Muscle layer of colon (tissue), 2 donors: ENCODE measurements at regions not wholly inside any gene's neighbourhood (a gene's known extent, or its start where the extent isn't known, plus 50 kb on each side); places are given as distances from the start of the nearest gene placed in this dataset.

Experiments used
- H3K27ac ChIP-seq: one replicate; pipeline ENCODE4 v1.7.0; 2013; ENCODE audit warnings: low read depth, mild to moderate bottlenecking, low read length, moderate library complexity
- H3K27me3 ChIP-seq, 2 donors: one replicate each; pipeline ENCODE4 v1.7.0; 2013; ENCODE audit warnings: low read length in 2 of 2, mild to moderate bottlenecking in 2 of 2; ENCODE audit not compliant: insufficient read depth in 2 of 2, control insufficient read depth in 1 of 2
- H3K36me3 ChIP-seq: one replicate; pipeline ENCODE4 v1.7.0; 2013; ENCODE audit warnings: mild to moderate bottlenecking, low read length; ENCODE audit not compliant: insufficient read depth
- H3K4me1 ChIP-seq: one replicate; pipeline ENCODE4 v1.7.0; 2013; ENCODE audit warnings: mild to moderate bottlenecking, low read length; ENCODE audit not compliant: insufficient read depth
- H3K4me3 ChIP-seq, 2 donors: one replicate each; pipeline ENCODE4 v1.7.0; 2013; ENCODE audit warnings: low read length in 2 of 2, low read depth in 1 of 2, mild to moderate bottlenecking in 1 of 2, moderate library complexity in 1 of 2
- H3K9ac ChIP-seq: one replicate; pipeline ENCODE4 v1.7.0; 2013; ENCODE audit warnings: low read length
- H3K9me3 ChIP-seq: one replicate; pipeline ENCODE4 v1.7.0; 2013; ENCODE audit warnings: mild to moderate bottlenecking, low read length
- donor health status: abdominal sarcoma.
- donor health status: Adenocarcinoma of cecum.

DNA sequence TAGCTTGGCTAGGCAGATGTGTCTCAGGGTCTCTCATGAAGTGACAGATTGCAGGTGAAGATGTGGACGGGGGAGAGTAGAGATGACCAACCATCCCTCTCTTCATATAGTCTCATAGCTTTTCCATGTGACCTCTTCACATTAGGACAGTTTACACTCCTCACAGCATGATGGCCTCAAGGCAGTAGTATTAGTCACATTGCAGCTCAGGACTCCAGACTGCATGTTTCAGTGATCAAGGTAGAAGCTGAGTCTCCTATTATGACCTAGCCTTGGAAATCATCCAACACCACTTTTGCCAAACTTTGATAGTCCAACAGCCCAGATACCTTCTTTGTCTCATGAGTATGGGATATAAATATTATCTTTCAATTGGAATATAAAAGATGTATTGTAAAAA is 147.7 kb downstream of the GASK1B start:
- no peaks in the 10 kb centered on the region for H3K36me3 ChIP-seq
- no peak overlapping the region for H3K4me3 ChIP-seq
- no peak overlapping the region for H3K27ac ChIP-seq
- H3K4me1 ChIP-seq: peaks cover 14% of the 10 kb centered on the region
- no peak overlapping the region for H3K9ac ChIP-seq
- H3K27me3 ChIP-seq: no peaks in the 10 kb centered on the region
- no peaks in the 10 kb centered on the region for H3K9me3 ChIP-seq

DNA sequence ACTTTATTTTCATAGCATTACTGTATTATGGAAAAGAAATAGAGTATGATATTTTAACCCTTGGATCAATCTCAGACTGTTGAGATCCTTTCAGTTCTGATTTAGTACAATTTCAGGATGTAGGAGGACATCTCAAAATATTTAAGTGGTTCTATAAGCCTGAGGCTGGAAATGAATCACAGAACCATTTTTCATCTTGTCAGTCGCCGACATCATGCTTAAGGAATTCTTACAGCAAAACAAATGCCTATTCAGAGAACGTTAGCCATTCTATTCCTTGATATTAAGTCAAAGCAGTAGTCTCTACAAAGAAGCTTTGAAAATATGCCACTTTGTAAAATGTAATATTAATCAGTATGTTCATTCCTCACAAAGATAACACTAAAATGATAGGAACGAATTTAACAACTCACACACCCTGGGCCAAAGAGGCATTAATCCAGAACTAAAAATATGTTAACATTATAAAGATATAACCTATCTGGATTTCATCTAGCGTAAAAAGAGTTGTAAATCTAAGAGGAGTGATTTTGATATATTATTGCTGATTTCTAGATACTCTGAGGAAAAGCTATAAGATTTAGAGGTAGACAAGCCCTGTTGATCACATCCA is 152.0 kb downstream of the GASK1B start:
- no peaks in the 10 kb centered on the region for H3K9me3 ChIP-seq
- no peaks in the 10 kb centered on the region for H3K36me3 ChIP-seq
- H3K9ac ChIP-seq: no peak overlapping the region
- H3K4me3 ChIP-seq: no peak overlapping the region
- peak overlapping the region; percentile 53 for H3K27ac ChIP-seq
- no peaks in the 10 kb centered on the region for H3K27me3 ChIP-seq
- H3K4me1 ChIP-seq: peaks cover 30% of the 10 kb centered on the region

DNA sequence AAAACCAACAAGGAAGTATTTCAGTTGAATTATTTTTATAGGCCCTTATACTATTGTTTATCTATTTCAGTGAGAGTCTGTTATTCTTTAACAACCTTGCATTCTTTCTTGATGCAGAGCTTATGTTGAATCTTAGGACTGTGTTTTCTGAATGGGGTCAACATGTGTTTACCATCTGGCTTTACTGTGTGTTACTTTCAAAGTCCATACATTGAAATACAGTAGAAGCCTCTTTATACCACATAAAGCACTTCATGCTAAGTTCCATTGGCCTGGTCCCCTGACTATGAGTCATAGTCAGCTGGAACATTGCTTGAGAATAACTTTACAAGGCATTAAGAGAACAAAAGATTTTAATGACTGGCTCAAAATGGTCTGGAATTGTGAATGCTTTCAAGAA is 152.6 kb downstream of the GASK1B start:
- H3K9me3 ChIP-seq: no peaks in the 10 kb centered on the region
- H3K27ac ChIP-seq: peak overlapping the region; percentile 53
- no peak overlapping the region for H3K4me3 ChIP-seq
- no peak overlapping the region for H3K9ac ChIP-seq
- no peaks in the 10 kb centered on the region for H3K36me3 ChIP-seq
- no peaks in the 10 kb centered on the region for H3K27me3 ChIP-seq
- H3K4me1 ChIP-seq: peaks cover 30% of the 10 kb centered on the region

DNA sequence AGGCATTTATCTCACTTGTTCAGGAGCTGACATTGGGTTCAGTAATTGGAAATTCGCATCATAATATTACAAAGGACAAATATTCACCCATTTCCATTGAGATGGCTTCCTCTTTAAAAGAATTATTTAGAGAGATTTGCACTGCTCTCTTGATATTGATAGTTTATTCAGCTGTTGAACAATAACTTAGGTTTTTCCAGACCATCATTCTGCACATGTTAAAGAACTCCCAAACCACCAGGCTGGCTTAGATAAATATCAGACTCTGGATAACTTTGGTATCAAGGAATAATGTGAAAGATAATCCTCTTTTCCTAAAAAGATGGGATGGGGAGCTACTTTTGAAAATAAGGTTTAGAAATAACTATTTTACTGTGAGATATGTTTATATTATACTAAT is 154.0 kb downstream of the GASK1B start:
- no peak overlapping the region for H3K9ac ChIP-seq
- H3K36me3 ChIP-seq: no peaks in the 10 kb centered on the region
- no peak overlapping the region for H3K27ac ChIP-seq
- no peak overlapping the region for H3K4me3 ChIP-seq
- peaks cover 30% of the 10 kb centered on the region for H3K4me1 ChIP-seq
- H3K27me3 ChIP-seq: no peaks in the 10 kb centered on the region
- H3K9me3 ChIP-seq: no peaks in the 10 kb centered on the region

DNA sequence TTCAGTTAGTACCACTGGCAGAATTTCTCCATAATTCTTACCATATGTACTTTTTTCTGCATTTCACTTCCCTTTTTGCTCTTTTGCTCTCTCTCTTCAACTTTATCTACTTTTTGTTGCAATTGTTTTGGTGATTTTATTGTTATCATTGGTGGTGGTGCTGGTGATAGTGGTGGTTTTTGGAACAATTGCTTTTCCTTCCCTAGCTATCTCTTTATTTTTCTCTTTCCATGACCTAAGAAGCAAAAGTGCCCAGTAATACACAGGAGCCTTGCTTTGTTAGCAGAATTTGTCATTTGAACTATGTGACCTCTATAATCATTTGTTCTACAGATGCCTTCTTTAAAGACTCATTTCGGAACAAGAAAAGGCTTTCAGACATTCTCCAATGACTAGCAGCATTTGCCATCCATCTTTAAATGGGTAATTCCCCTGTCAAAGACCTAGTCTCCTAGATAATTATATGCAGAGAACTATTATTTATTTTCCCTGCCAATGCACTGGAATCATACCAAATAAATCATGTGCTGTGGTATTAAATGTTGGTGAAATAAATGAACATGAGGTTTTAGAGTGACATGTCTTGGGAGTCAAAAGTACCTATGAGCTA is 154.5 kb downstream of the GASK1B start:
- Histone ChIP-seq H3K4me1 (peaks cover 30% of the 10 kb centered on the region), H3K9me3 (no peaks in the 10 kb centered on the region), H3K36me3 (no peaks in the 10 kb centered on the region), H3K27me3 (no peaks in the 10 kb centered on the region), H3K4me3 (no peak overlapping the region), H3K9ac (no peak overlapping the region), H3K27ac (no peak overlapping the region)

DNA sequence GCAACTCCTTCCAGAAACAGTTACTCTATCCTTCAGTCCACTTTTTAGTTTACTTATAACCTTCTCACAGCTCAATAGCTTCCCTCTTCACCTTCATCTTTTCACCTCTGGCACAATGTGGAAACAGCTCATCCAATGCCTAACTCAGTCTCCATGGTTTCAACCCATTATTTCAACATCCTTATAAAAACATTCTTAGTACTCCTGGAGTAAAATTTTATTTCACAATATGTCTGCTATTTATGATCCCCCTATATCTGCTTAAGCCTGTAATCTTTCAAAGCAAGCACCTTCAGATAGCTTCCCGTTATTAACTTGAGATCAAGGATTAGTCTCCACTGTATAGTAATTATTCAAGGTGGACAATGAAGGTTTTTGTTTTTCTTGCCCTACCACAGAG is 156.3 kb downstream of the GASK1B start:
- H3K9me3 ChIP-seq: no peaks in the 10 kb centered on the region
- H3K36me3 ChIP-seq: no peaks in the 10 kb centered on the region
- H3K9ac ChIP-seq: no peak overlapping the region
- peaks cover 30% of the 10 kb centered on the region for H3K4me1 ChIP-seq
- no peak overlapping the region for H3K4me3 ChIP-seq
- H3K27ac ChIP-seq: no peak overlapping the region
- H3K27me3 ChIP-seq: no peaks in the 10 kb centered on the region

DNA sequence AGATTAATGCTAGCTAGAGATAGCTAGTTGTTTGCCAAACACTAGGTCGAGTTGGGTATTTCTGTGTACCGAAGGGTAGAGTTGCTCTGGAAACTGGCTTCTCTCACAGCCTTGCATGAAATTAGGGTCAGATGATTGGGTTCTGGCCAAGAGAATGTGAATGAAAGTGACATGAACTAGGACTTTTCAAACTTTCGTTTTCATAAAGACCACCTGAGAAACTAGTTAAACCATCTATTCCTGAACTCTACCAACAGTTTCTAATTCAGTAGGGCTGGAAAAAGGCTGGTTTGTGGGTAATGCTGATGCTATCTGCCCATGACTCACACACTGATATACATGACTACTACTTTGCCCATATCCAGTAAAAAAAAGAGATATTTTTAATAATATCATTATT is 157.6 kb downstream of the GASK1B start:
- Histone ChIP-seq H3K36me3 (no peaks in the 10 kb centered on the region), H3K4me3 (no peak overlapping the region), H3K27ac (no peak overlapping the region), H3K9ac (no peak overlapping the region), H3K27me3 (no peaks in the 10 kb centered on the region), H3K9me3 (no peaks in the 10 kb centered on the region), H3K4me1 (peaks cover 17% of the 10 kb centered on the region)

DNA sequence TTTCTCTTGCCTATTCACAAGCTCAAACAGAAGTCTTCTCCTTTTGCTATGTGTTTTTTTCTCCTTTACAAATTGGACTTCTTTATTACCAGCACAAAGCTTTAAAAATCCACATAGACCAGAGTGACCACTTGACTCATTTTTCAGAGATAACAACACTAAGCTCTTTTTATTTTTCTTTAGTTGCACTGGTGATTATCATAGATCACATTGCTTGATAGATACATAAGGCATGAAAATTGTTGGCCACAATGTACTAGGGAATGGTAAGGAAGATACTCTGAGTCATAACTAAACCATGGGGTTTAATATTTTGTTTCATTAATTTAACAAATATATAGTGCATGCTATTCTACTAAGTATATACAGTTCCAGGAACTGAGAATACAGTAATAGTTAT is 159.0 kb downstream of the GASK1B start:
- Histone ChIP-seq H3K9ac (no peak overlapping the region), H3K27ac (no peak overlapping the region), H3K4me3 (no peak overlapping the region), H3K27me3 (no peaks in the 10 kb centered on the region), H3K9me3 (no peaks in the 10 kb centered on the region), H3K4me1 (peaks cover 9% of the 10 kb centered on the region), H3K36me3 (no peaks in the 10 kb centered on the region)

DNA sequence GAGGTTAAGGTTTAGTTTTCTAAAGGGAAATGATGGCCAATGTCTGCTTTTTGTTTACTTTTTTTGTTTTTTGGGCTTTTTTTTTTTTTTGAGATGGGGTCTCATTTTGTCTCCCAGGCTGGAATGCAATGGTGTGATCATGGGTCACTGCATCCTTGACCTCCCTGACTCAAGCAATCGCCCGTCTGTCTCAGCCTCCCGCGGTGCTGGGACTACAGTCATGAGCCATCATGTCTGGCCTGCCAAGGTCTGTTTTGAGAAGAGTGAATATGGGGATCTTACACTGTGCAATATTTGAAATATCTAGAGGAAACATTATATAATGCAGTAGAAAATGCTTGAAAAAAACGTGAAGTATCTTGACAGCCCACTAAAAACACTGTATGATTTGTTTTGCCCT is 162.5 kb downstream of the GASK1B start:
- Histone ChIP-seq H3K27ac (no peak overlapping the region), H3K9me3 (no peaks in the 10 kb centered on the region), H3K36me3 (no peaks in the 10 kb centered on the region), H3K4me1 (peaks cover 32% of the 10 kb centered on the region), H3K4me3 (no peak overlapping the region), H3K9ac (no peak overlapping the region), H3K27me3 (no peaks in the 10 kb centered on the region)

DNA sequence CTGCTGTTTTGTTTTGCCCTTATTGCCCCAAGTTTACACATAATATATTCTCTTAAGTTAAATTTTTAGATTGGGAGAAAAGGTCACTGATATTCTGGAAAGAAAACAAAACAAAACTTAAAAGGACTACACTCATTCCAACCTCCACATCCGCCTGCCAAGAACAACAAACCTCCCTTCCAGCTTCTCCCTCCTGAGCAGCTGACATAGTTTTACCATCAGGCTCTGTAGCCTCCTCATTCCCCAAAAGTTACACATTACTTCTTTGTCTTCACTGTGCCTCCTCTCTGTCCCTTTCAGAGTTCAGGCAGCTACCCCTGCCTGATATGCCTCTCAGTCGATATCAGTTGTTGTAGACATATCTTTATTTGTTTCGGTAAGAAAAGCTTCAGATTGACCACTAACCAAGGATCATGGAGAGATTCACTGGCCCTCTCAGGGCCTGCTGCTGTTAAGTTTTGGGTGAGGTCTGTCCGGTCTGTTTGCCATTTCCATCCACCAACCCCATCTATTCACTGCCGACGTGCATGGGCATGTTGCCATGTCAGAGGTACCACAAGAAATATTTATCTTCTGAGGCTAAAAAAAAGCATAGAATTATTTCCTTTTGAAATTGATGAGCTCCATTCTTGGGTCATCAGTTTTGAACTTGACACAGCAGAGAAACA is 164.1 kb downstream of the GASK1B start:
- Histone ChIP-seq H3K9me3 (no peaks in the 10 kb centered on the region), H3K27ac (no peak overlapping the region), H3K4me3 (no peak overlapping the region), H3K36me3 (no peaks in the 10 kb centered on the region), H3K27me3 (no peaks in the 10 kb centered on the region), H3K4me1 (peaks cover 40% of the 10 kb centered on the region), H3K9ac (no peak overlapping the region)

DNA sequence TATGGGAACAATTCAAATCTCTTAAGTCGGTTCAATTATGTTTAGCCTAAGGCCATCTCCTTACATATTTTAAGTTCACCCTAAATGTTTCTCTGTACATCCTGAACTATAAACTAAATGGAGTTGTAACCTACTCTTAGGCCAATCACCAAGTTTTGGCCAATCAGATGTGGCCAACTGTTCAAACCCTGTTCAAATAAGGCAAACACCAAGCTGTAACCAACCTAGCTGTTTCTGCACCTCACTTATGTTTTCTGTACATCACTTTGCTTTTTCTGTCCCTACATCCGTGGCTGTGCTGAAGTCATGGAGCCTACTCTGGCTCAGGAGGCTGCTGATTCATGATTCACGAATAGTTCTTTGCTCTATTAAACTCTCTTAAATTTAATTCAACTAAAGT is 165.3 kb downstream of the GASK1B start:
- Histone ChIP-seq H3K9me3 (no peaks in the 10 kb centered on the region), H3K4me1 (peaks cover 40% of the 10 kb centered on the region), H3K4me3 (no peak overlapping the region), H3K27me3 (no peaks in the 10 kb centered on the region), H3K27ac (peak overlapping the region; percentile 14), H3K36me3 (no peaks in the 10 kb centered on the region), H3K9ac (no peak overlapping the region)

DNA sequence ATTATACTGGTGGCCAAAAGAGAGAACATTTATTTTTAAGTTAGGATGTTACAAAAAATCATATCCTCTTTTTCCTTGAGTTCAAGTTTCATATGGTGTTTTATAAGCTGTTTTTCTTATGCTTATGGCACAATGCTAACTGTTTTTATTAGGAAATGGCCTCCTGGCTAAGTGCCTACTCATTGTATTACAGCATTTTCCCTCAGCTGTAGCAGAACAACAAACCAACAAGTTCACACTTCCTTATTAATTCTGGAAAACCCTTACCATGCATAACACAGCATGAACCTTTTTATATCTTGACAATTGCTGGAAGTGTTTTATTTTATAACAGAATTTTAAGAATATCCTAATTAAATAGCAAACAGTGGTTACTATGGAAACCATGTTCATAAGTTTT is 165.8 kb downstream of the GASK1B start:
- H3K4me3 ChIP-seq: no peak overlapping the region
- H3K9ac ChIP-seq: no peak overlapping the region
- peak overlapping the region; percentile 14 for H3K27ac ChIP-seq
- H3K4me1 ChIP-seq: peaks cover 45% of the 10 kb centered on the region
- no peaks in the 10 kb centered on the region for H3K27me3 ChIP-seq
- no peaks in the 10 kb centered on the region for H3K9me3 ChIP-seq
- no peaks in the 10 kb centered on the region for H3K36me3 ChIP-seq
